Right ventricle myocardium inferior (tissue), 1 donor: ENCODE measurements at regions not wholly inside any gene's neighbourhood (a gene's known extent, or its start where the extent isn't known, plus 50 kb on each side); places are given as distances from the start of the nearest gene placed in this dataset.
"Not testable (repeated sequence)": the region's sequence is repeated elsewhere in the genome, so short reads cannot be mapped to it uniquely, and the experiment has no call there.

ENCODE experiments used
- ATAC-seq: fragments of 200-7000 bp; cut with Tn5 transposase; one replicate; pipeline ENCODE4 v1.9.1; 2020; ENCODE audit warnings: mild to moderate bottlenecking, moderate library complexity
- DNase-seq: peaks from one replicate; pipeline ENCODE4 v3.0.0; 2021; ENCODE audit errors: missing footprints
- intact Hi-C: fragments of 100-400 bp; cut with DNase I; formaldehyde crosslinking; loops from one replicate; pipeline ENCODE4 v1.11.0; 2022
- donor health status: DM: no; HTN: yes; CAD: no; lungs with severe emphysema.

GRCh38 chr6:116982401-116982800 lies 105.4 kb downstream of the RFX6 start:
- intact Hi-C loops = no loop called here
- ATAC-seq (no peak), DNase-seq (no peak)

GRCh38 chr6:116983375-116983774 lies 106.3 kb downstream of the RFX6 start:
- ATAC-seq = no peak
- DNase-seq = no peak
- intact Hi-C loops = no loop called here

DNA sequence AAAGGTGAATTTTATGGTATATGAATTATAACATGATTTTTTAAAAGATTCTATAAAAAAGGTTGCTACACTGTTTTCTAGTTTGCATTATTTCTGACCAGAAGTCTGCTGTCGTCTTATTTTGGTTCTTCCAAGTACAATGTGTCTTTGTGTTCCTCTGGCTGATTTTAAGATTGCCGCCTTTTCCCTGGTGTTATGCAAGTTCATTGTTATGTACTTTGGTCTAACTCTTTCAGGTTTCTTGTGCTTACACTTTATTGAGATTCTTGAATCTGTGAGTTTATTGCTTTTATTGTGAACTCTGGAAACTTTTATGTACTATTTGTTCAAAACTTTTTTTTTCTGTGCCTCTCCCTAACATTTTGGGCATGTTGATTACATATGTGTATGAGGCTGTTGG lies 109.8 kb downstream of the RFX6 start:
- intact Hi-C loops = loop anchor here (5.0 kb wide), 1 partner anchor 200 kb away; no protein-coding TSS in a partner anchor
- no peak for ATAC-seq
- no peak for DNase-seq

DNA sequence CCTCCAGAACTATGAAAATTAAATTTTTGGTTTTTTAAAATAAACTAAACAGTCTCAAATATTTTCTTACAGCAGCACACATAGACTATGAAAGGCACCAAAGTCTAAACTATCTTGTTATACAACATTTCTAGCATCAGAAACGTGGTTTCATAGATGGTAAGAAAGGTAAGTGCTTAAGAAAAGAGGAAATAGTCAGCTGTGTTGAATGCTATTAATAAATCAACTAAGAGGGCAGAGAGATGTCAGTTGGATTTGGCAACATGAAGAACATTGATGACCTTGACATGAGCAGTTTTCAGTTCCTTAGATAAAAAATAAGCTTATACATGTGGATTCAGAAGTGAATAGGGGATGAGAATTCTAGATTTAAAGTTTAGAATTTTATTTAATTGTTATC lies 113.6 kb downstream of the RFX6 start:
- ATAC-seq (no peak), DNase-seq (no peak)
- intact Hi-C loops = no loop called here

DNA sequence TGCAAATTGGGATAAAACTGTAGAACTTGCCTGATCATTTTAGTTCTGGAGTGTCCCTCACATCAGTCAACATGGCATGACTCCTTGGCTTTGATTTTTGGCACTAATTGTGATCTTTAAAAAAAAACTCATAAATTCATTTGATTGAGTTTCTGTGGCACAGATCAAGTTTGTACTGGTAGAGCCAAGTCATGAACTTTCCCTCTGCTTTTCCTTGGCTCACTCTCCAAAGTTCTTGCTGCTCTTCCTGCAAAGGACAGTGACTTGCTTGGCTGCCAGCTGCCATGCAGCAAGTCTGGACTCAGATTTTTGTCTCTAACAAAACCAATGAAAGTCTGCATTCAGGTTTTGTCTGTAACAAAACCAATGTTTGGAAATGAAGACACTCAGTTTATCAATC lies 115.5 kb downstream of the RFX6 start:
- DNase-seq (no peak), ATAC-seq (no peak)
- intact Hi-C loops = no loop called here

- DNase-seq = no peak
- intact Hi-C loops = no loop called here
- ATAC-seq = no peak
These were observed 117.4 kb downstream of the RFX6 start for GRCh38 chr6:116994447-116994846.

DNA sequence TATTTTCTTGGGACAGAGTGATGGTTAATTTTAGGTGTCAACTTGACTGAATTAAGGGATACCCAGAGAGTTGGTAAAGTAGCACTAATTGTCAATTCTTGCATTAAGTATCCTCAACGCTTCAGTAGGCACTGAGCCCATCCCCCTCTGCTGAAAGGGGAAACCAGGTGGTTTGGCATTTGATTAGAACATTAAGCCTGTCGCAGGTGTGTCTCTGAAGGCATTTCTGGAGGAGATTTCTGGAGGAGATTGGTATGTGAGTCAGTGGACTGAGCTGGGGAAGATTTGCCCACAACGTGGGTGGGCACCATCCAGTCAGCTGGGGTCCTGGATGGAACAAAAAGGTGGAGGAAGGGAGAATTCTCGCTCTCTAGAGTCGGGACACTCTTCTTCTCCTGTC lies 119.8 kb downstream of the RFX6 start:
- intact Hi-C loops = no loop called here
- DNase-seq = no peak
- ATAC-seq = no peak

DNA sequence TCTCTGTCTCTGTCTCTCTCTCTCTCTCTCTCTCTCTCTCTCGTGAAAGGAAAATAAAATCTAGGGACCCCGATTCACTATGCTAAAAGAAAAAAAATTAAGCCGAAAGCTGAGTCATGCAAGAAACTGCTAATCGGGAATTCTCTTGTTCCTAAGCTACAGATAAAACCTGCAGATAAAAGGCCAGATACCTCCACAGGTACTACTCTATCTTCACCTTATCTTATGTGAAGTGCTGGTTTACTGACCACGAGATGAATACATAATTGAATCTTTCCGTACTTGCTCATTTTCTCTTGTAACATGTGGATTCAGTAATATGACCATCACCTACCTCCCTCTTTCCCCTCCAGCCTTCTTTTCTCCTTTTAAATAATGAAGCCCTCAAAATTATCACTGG lies 120.5 kb downstream of the RFX6 start:
- ATAC-seq (no peak), DNase-seq (no peak)
- intact Hi-C loops = no loop called here

DNA sequence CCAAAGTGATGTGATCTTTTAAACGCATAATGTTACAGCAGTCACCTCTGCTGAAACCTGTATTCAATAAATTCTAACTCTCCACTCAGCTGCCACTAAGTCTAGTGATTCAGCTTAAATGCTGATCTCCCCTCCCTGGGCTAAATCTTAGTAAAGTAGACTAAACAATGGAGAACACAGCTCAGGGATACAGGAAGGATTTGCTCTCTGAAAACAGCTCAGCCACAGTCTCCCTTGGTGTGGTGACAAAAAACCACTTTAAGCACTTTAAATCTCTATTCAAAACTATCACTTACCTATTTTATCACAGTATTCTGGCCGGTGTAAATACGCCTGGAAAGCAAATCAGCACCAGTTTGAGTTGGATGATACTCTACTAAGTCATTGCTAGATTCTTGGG lies 130.6 kb downstream of the RFX6 start:
- DNase-seq = no peak

DNA sequence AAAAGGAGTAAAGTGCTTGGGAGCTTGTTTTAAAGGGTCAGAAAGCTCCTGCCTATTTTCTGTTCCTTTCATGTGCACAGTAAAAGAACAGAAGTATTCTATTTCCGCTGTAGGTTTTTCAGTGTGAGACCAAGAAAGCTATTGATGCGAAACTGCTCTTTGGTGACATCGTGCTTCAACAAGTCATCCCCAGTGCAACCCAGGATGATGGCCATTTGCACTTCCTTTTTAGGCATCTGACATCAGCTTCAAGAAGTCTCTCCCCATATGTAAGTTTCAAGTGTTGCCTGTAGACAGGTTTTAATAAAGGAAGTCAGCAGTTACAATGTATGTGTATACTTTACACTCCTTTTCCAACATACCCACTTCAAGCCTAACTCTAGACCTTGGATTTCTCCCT lies 131.6 kb downstream of the RFX6 start:
- no peak for DNase-seq
- no peak for ATAC-seq
- intact Hi-C loops = no loop called here

More for the DNA sequence above, 130.6 kb downstream of the RFX6 start:
- intact Hi-C loops = no loop called here
- ATAC-seq = no peak

DNA sequence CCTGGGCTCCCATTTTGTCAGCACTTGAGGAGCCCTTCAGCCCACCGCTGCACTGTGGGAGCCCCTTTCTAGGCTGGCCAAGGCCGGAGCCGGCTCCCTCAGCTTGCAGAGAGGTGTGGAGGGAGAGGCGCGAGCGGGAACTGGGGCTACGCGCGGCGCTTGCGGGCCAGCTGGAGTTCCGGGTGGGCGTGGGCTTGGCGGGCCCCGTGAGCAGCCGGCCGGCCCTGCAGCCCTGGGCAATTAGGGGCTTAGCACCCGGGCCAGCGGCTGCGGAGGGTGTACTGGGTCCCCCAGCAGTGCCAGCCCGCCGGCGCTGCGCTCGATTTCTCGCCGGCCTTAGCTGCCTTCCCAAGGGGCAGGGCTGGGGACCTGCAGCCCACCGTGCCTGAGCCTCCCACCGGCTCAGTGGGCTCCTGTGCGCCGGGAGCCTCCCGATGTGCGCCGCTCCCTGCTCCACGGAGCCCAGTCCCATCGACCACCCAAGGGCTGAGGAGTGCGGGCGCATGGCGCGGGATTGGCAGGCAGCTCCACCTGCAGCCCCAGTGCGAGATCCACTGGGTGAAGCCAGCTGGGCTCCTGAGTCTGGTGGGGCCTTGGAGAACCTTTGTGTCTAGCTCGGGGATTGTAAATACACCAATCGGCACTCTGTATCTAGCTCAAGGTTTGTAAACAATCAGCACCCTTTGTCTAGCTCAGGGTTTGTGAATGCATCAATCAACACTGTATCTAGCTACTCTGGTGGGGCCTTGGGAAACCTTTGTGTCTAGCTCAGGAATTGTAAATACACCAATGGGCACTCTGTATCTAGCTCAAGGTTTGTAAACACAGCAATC lies 137.8 kb downstream of the RFX6 start:
- DNase-seq, ATAC-seq, intact Hi-C loops: not testable (repeated sequence)

DNA sequence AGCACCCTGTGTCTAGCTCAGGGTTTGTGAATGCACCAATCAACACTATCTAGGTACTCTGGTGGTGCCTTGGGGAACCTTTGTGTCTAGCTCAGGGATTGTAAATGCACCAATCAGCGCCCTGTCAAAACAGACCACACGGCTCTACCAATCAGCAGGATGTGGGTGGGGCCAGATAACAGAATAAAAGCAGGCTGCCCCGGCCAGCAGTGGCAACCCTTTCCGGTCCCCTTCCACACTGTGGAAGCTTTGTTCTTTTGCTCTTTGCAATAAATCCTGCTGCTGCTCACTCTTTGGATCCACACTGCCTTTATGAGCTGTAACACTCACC lies 138.4 kb downstream of the RFX6 start:
- DNase-seq, ATAC-seq, intact Hi-C loops: not testable (repeated sequence)

- DNase-seq (no peak), ATAC-seq (no peak)
- intact Hi-C loops = no loop called here
These were observed 141.7 kb downstream of the RFX6 start for GRCh38 chr6:117018771-117019170.

DNA sequence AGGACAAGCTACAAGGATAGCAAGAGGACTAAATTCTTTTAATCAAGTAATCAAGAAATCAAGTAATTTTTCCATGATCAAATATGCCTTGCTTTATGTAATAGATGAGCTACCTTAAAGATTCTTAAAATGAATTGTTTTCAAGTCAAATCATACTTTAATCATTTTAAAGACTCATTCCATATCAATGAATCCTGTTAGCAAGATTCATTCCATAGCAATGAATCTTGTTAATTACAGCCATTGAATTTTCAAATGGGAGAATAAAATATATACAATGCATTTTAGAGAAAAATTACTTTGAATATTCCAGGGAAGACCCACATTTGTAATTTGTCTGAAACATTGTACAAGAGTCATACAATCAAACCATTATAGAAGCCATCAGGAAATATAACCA lies 145.7 kb downstream of the RFX6 start:
- DNase-seq (no peak), ATAC-seq (no peak)
- intact Hi-C loops = no loop called here

- DNase-seq = no peak
- intact Hi-C loops = no loop called here
- no peak for ATAC-seq
These were observed 148.3 kb downstream of the RFX6 start for GRCh38 chr6:117025310-117025709.

GRCh38 chr6:117028256-117028655 lies 151.2 kb downstream of the RFX6 start:
- intact Hi-C loops = no loop called here
- ATAC-seq = no peak
- no peak for DNase-seq

DNA sequence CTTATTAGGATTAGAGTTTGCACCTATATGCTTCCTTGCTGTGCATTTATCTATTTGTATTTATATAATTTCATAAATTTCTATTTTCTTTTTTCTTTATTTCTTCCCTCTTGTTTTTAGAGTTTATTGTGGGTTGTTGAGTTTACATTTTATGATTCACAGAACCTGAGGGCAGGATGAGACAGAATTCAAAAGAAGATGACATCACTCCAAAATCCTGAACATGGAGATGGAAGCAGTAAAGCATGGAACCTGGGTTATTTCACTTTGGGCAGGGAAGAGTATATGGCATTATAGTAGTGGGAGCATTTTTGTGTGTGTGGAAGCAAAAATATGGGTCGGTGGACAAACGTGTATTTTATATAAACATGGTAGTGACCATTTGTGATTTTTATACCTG lies 157.5 kb downstream of the RFX6 start:
- no peak for ATAC-seq

DNA sequence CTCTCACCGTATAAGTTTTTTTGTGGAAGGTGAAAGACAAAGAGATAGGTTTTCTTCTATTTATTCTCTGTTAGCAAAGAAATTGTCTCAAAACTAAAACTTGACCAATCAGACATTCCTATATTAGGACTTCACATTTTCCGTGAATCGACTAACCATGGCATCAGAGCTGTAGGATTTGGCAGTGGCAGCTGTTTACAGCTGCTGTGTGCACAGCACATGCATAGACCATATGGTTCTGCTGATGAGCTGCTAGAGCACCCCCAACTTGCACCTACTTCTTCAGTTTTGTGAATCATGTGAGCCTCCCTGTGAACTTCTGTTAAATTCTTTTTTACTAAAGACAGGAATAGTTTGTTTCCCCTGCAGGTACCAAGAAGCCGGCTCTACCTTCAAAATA lies 157.9 kb downstream of the RFX6 start:
- ATAC-seq = no peak
- intact Hi-C loops = no loop called here
- DNase-seq = no peak

More for the DNA sequence above, 157.5 kb downstream of the RFX6 start:
- intact Hi-C loops = no loop called here
- DNase-seq = no peak

- ATAC-seq = no peak
- intact Hi-C loops = no loop called here
These were observed 173.3 kb downstream of the RFX6 start for GRCh38 chr6:117050301-117050700.

GRCh38 chr6:117072134-117072533 lies 193.2 kb upstream of the VGLL2 start:
- DNase-seq = no peak
- no peak for ATAC-seq
- intact Hi-C loops = loop anchor here (10.0 kb wide), 1 partner anchor 93 kb away; no protein-coding TSS in a partner anchor

More at GRCh38 chr6:117050301-117050700, 173.3 kb downstream of the RFX6 start:
- DNase-seq = no peak

- intact Hi-C loops = loop anchor here (10.0 kb wide), 1 partner anchor 92 kb away; no protein-coding TSS in a partner anchor
- ATAC-seq (no peak), DNase-seq (no peak)
These were observed 192.6 kb upstream of the VGLL2 start for GRCh38 chr6:117072781-117073180.
